Motor neuron (in vitro differentiated cells): ENCODE measurements at regions not wholly inside any gene's neighbourhood (a gene's known extent, or its start where the extent isn't known, plus 50 kb on each side); places are given as distances from the start of the nearest gene placed in this dataset.

Source experiments
- ATAC-seq, 8 experiments: fragments of 200-7000 bp; cut with Tn5 transposase; replicated peaks in 6 of 8; 2 replicates each; pipeline ENCODE4 v1.8.0; 2021; ENCODE audit warnings: mild to moderate bottlenecking in 8 of 8, moderate library complexity in 8 of 8
- H3K27ac ChIP-seq, 2 donors: fragments of 250-450 bp; sonication (Bioruptor Pico); 2 replicates each; pipeline ENCODE4 v1.9.0; 2021; ENCODE audit warnings: antibody characterized with exemption in 2 of 2, mild to moderate bottlenecking in 2 of 2, moderate library complexity in 1 of 2
- H3K4me1 ChIP-seq, 2 donors: fragments of 250-450 bp; sonication (Bioruptor Pico); replicated peaks in 1 of 2; 2 replicates each; pipeline ENCODE4 v1.6.1; 2021; ENCODE audit warnings: antibody characterized with exemption in 2 of 2, mild to moderate bottlenecking in 2 of 2, moderate library complexity in 1 of 2
- H3K4me3 ChIP-seq, 5 donors: fragments of 250-450 bp; sonication (Bioruptor Pico); 2 replicates each; pipeline ENCODE4 v1.9.0; 2021; ENCODE audit warnings: antibody characterized with exemption in 5 of 5, mild to moderate bottlenecking in 5 of 5, moderate library complexity in 4 of 5
- WGBS, 10 experiments: fragments of 450-650 bp; shearing (Covaris generic); methylation state at CpG; one replicate each; pipeline ENCODE4 v1.0.0; 2022; 5-methylcytosine and 5-hydroxymethylcytosine counted together
- in situ Hi-C, 9 experiments: fragments of 400-800 bp; cut with MboI; loops; one replicate each; pipeline ENCODE4 v1.15.0; 2021; ENCODE audit warnings: low sequenced_read_pairs in 9 of 9, low pct_unique_long_range_greater_than_20kb in 2 of 9; ENCODE audit not compliant: unreplicated experiment in 9 of 9

GRCh38 chr16:89027281-89027680 is 50.3 kb upstream of the CBFA2T3 start:
- in situ Hi-C loops = no loop called here
- Histone ChIP-seq H3K4me3 (no peak overlapping the region), H3K4me1 (no peaks in the 10 kb centered on the region), H3K27ac (no peak overlapping the region)
- ATAC-seq = no peak
- 0 to 100% (median 57%) methylated on average over 1 of the region's 1 CpG; no CpG with 5 or more reads in 4 of the 10 experiments for WGBS, 10 experiments

- H3K4me3 ChIP-seq = no peak overlapping the region
- 9 to 96% (median 75%) methylated on average over 3 to 16 of the region's 24 CpGs; no CpG with 5 or more reads in 1 of the 10 experiments for WGBS, 10 experiments
- no peak overlapping the region for H3K27ac ChIP-seq
- peaks cover 20% of the 10 kb centered on the region in 2 donors for H3K4me1 ChIP-seq
- ATAC-seq = no peak
- in situ Hi-C loops = no loop called here
Measured at GRCh38 chr16:89031715-89032659, 55.0 kb upstream of the CBFA2T3 start.

GRCh38 chr16:89033304-89033703 is 56.3 kb upstream of the CBFA2T3 start:
- no peak overlapping the region for H3K27ac ChIP-seq
- H3K4me3 ChIP-seq = no peak overlapping the region
- WGBS, 10 experiments = 40 to 100% (median 86%) methylated on average over 1 to 8 of the region's 10 CpGs; no CpG with 5 or more reads in 2 of the 10 experiments
- in situ Hi-C loops = no loop called here
- no peak for ATAC-seq
- H3K4me1 ChIP-seq = peaks cover 25 to 29% of the 10 kb centered on the region in 2 donors

GRCh38 chr16:89033796-89034572 is 57.0 kb upstream of the CBFA2T3 start:
- ATAC-seq = no peak
- Histone ChIP-seq H3K4me3 (no peak overlapping the region), H3K4me1 (peaks cover 25 to 34% of the 10 kb centered on the region in 2 donors), H3K27ac (no peak overlapping the region)
- 40 to 100% (median 78%) methylated on average over 1 to 4 of the region's 31 CpGs; no CpG with 5 or more reads in 5 of the 10 experiments for WGBS, 10 experiments
- in situ Hi-C loops = no loop called here

- 0 to 60% (median 40%) methylated on average over 1 of the region's 10 CpGs; no CpG with 5 or more reads in 7 of the 10 experiments for WGBS, 10 experiments
- Histone ChIP-seq H3K27ac (peak overlapping the region; percentile 10 to 47), H3K4me3 (no peak overlapping the region), H3K4me1 (peaks cover 25 to 34% of the 10 kb centered on the region in 2 donors)
- in situ Hi-C loops = no loop called here
- ATAC-seq = no peak
Measured at GRCh38 chr16:89034573-89034961, 57.6 kb upstream of the CBFA2T3 start.

GRCh38 chr16:89034971-89035668 is 58.1 kb upstream of the CBFA2T3 start:
- H3K4me3 ChIP-seq = no peak overlapping the region
- in situ Hi-C loops = no loop called here
- WGBS, 10 experiments = 0 to 80% (median 18%) methylated on average over 1 to 7 of the region's 23 CpGs; no CpG with 5 or more reads in 3 of the 10 experiments
- peaks cover 25 to 34% of the 10 kb centered on the region in 2 donors for H3K4me1 ChIP-seq
- peak overlapping the region; percentile 10 to 47 for H3K27ac ChIP-seq
- peak in 6 of 8 experiments; percentile 21 to 62 (median 54) for ATAC-seq

GRCh38 chr16:89035669-89036570 is 57.7 kb upstream of the ACSF3 start:
- WGBS, 10 experiments = 0 to 87% (median 42%) methylated on average over 1 to 6 of the region's 22 CpGs; no CpG with 5 or more reads in 6 of the 10 experiments
- H3K4me3 ChIP-seq = no peak overlapping the region
- in situ Hi-C loops = no loop called here

GRCh38 chr16:89036776-89037175 is 56.9 kb upstream of the ACSF3 start:
- ATAC-seq = no peak
- WGBS, 10 experiments = 100% methylated on average over 2 of the region's 15 CpGs; no CpG with 5 or more reads in 9 of the 10 experiments
- Histone ChIP-seq H3K4me3 (no peak overlapping the region), H3K27ac (no peak overlapping the region), H3K4me1 (peaks cover 25 to 34% of the 10 kb centered on the region in 2 donors)
- in situ Hi-C loops = no loop called here

More at GRCh38 chr16:89035669-89036570, 57.7 kb upstream of the ACSF3 start:
- peak in 5 of 8 experiments; percentile 7 to 39 (median 15) for ATAC-seq
- Histone ChIP-seq H3K27ac (peak overlapping the region in 1 of 2 donors; percentile 13), H3K4me1 (peaks cover 25 to 34% of the 10 kb centered on the region in 2 donors)

GRCh38 chr16:89037261-89038152 is 56.1 kb upstream of the ACSF3 start:
- no peak overlapping the region for H3K27ac ChIP-seq
- 14 to 82% (median 23%) methylated on average over 1 to 11 of the region's 30 CpGs; no CpG with 5 or more reads in 2 of the 10 experiments for WGBS, 10 experiments
- ATAC-seq = peak; percentile 22 to 93 (median 66)
- no peak overlapping the region for H3K4me3 ChIP-seq
- in situ Hi-C loops = no loop called here
- peaks cover 25 to 34% of the 10 kb centered on the region in 2 donors for H3K4me1 ChIP-seq

- peak in 6 of 8 experiments; percentile 4 to 75 (median 52) for ATAC-seq
- WGBS, 10 experiments = 0 to 17% (median 10%) methylated on average over 4 to 14 of the region's 24 CpGs; no CpG with 5 or more reads in 6 of the 10 experiments
- in situ Hi-C loops = no loop called here
- Histone ChIP-seq H3K4me1 (peaks cover 25 to 34% of the 10 kb centered on the region in 2 donors), H3K4me3 (no peak overlapping the region), H3K27ac (no peak overlapping the region)
Measured at GRCh38 chr16:89038221-89038721, 55.4 kb upstream of the ACSF3 start.
